Glutamatergic neuron (in vitro differentiated cells): ENCODE measurements at regions not wholly inside any gene's neighbourhood (a gene's known extent, or its start where the extent isn't known, plus 50 kb on each side); places are given as distances from the start of the nearest gene placed in this dataset.

ENCODE experiments used
- DNase-seq: peaks from one replicate; pipeline ENCODE4 v3.0.0; 2022
- H3K27ac Mint-ChIP-seq: one replicate; pipeline ENCODE4 v1.8.0; 2020; ENCODE audit warnings: mild to moderate bottlenecking, mixed read lengths, inconsistent platforms; ENCODE audit not compliant: unreplicated experiment
- H3K27me3 Mint-ChIP-seq: one replicate; pipeline ENCODE4 v1.8.0; 2020; ENCODE audit warnings: mild to moderate bottlenecking, moderate library complexity, mixed read lengths, inconsistent platforms; ENCODE audit not compliant: unreplicated experiment
- H3K36me3 Mint-ChIP-seq: one replicate; pipeline ENCODE4 v1.8.0; 2020; ENCODE audit warnings: mild to moderate bottlenecking, mixed read lengths, inconsistent platforms; ENCODE audit not compliant: unreplicated experiment
- H3K4me1 Mint-ChIP-seq: one replicate; pipeline ENCODE4 v1.8.0; 2020; ENCODE audit warnings: mild to moderate bottlenecking, low read depth, mixed read lengths, inconsistent platforms; ENCODE audit not compliant: unreplicated experiment
- H3K4me3 Mint-ChIP-seq: one replicate; pipeline ENCODE4 v1.8.0; 2020; ENCODE audit warnings: mild to moderate bottlenecking, mixed read lengths, inconsistent platforms; ENCODE audit not compliant: unreplicated experiment
- H3K9me3 Mint-ChIP-seq: one replicate; pipeline ENCODE4 v1.8.0; 2020; ENCODE audit warnings: mild to moderate bottlenecking, moderate library complexity, mixed read lengths, inconsistent platforms; ENCODE audit not compliant: unreplicated experiment
- CTCF ChIP-seq: fragments of 200-600 bp; sonication (generic); IDR thresholded peaks from one replicate; pipeline ENCODE4 v1.5.0; 2021; ENCODE audit not compliant: partially characterized antibody, unreplicated experiment

GRCh38 chr18:34314847-34315246 is 90.1 kb upstream of the NOL4 start:
- no peak for DNase-seq
- Mint-ChIP-seq H3K4me1 (peaks cover 11% of the 10 kb centered on the region), H3K9me3 (no peaks in the 10 kb centered on the region), H3K36me3 (no peaks in the 10 kb centered on the region), H3K27me3 (no peaks in the 10 kb centered on the region), H3K4me3 (no peak overlapping the region), H3K27ac (no peak overlapping the region)
- TF ChIP-seq CTCF: no peak

- Mint-ChIP-seq H3K36me3 (no peaks in the 10 kb centered on the region), H3K9me3 (no peaks in the 10 kb centered on the region), H3K4me1 (peaks cover 11% of the 10 kb centered on the region), H3K27me3 (no peaks in the 10 kb centered on the region), H3K27ac (no peak overlapping the region), H3K4me3 (no peak overlapping the region)
- no peak for DNase-seq
- TF ChIP-seq CTCF: no peak
Measured at GRCh38 chr18:34315591-34316352, 91.1 kb upstream of the NOL4 start.

- TF ChIP-seq CTCF: no peak
- H3K9me3 Mint-ChIP-seq: no peaks in the 10 kb centered on the region
- H3K4me3 Mint-ChIP-seq: no peak overlapping the region
- H3K27ac Mint-ChIP-seq: no peak overlapping the region
- peaks cover 11% of the 10 kb centered on the region for H3K4me1 Mint-ChIP-seq
- DNase-seq: no peak
- H3K27me3 Mint-ChIP-seq: no peaks in the 10 kb centered on the region
- no peaks in the 10 kb centered on the region for H3K36me3 Mint-ChIP-seq
Measured at GRCh38 chr18:34320267-34320666, 95.6 kb upstream of the NOL4 start.

- no peaks in the 10 kb centered on the region for H3K36me3 Mint-ChIP-seq
- DNase-seq: no peak
- peaks cover 11% of the 10 kb centered on the region for H3K4me1 Mint-ChIP-seq
- no peak for TF ChIP-seq CTCF
- no peaks in the 10 kb centered on the region for H3K9me3 Mint-ChIP-seq
- H3K27ac Mint-ChIP-seq: no peak overlapping the region
- H3K4me3 Mint-ChIP-seq: no peak overlapping the region
- H3K27me3 Mint-ChIP-seq: no peaks in the 10 kb centered on the region
Measured at GRCh38 chr18:34321066-34321465, 96.4 kb upstream of the NOL4 start.
